SK-N-SH treated with all-trans-retinoic acid at 6 μM for 48 hours (cell line): ENCODE measurements at regions not wholly inside any gene's neighbourhood (a gene's known extent, or its start where the extent isn't known, plus 50 kb on each side); places are given as distances from the start of the nearest gene placed in this dataset.

Experiments
- PATZ1 ChIP-seq: fragments of 250-450 bp; sonication (Bioruptor Pico); IDR thresholded peaks from 2 replicates; pipeline ENCODE4 v1.8.0; 2020; ENCODE audit warnings: mild to moderate bottlenecking, moderate library complexity, borderline replicate concordance
- ZNF70 ChIP-seq: fragments of 450-650 bp; formaldehyde crosslinking; IDR thresholded peaks from 2 replicates; pipeline ENCODE4 v1.5.0; 2020; ENCODE audit warnings: mild to moderate bottlenecking, moderate library complexity

GRCh38 chrX:26286836-26287235 lies 70.9 kb downstream of the MAGEB5 start:
- TF ChIP-seq PATZ1 (CRISPR knock-in tag) (no peak), ZNF70 (CRISPR knock-in tag) (no peak)
